Stimulated activated effector memory CD8-positive, alpha-beta T cell treated with anti-CD3 and anti-CD28 coated beads, Interleukin-12 subunit alpha, Interleukin-12 subunit beta, amount 100 ng/mL, for 72 hours (primary cell): ENCODE measurements at regions not wholly inside any gene's neighbourhood (a gene's known extent, or its start where the extent isn't known, plus 50 kb on each side); places are given as distances from the start of the nearest gene placed in this dataset.

Source experiments
- ATAC-seq: fragments of 150-1000 bp; cut with Tn5 transposase; 2 replicates; pipeline ENCODE4 v1.10.0; 2021
- DNase-seq, 2 donors: peaks; one replicate each; pipeline ENCODE4 v3.0.0; 2021 to 2022; ENCODE audit warnings: low spot score in 2 of 2
- H3K27ac Mint-ChIP-seq: one replicate; pipeline ENCODE4 v1.8.0; 2022; ENCODE audit warnings: mild to moderate bottlenecking, mixed read lengths
- H3K36me3 Mint-ChIP-seq: one replicate; pipeline ENCODE4 v1.8.0; 2022; ENCODE audit warnings: mild to moderate bottlenecking, mixed read lengths
- H3K4me1 Mint-ChIP-seq: one replicate; pipeline ENCODE4 v1.8.0; 2022; ENCODE audit warnings: mixed read lengths
- H3K4me3 Mint-ChIP-seq: one replicate; pipeline ENCODE4 v1.8.0; 2022; ENCODE audit warnings: mild to moderate bottlenecking, mixed read lengths
- H3K9me3 Mint-ChIP-seq: one replicate; pipeline ENCODE4 v1.8.0; 2022; ENCODE audit warnings: mixed read lengths

DNA sequence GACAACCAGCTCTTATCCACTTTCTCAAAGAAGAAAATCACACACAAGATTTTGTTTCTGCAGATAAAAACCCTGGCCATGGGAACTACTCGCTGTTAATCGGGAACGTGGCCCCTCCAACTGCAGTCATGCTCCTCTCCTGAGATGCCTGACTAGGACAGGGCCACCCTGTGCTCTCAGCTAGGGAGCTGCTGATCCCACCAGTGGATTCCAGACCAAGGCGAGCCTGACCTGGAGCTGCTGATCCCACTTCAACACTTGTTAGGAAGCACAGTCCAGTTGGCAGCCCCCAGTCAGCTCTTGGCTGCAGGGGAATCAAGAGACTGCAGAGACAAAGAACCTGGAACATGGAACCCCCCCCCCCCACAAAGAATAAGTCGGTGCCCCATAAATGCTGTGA lies 474.3 kb upstream of the MGMT start:
- no peak for DNase-seq
- no peaks in the 10 kb centered on the region for H3K36me3 Mint-ChIP-seq
- H3K9me3 Mint-ChIP-seq: peaks cover 3% of the 10 kb centered on the region
- no peak overlapping the region for H3K27ac Mint-ChIP-seq
- no peaks in the 10 kb centered on the region for H3K4me1 Mint-ChIP-seq
- no peak for ATAC-seq
- H3K4me3 Mint-ChIP-seq: no peak overlapping the region

DNA sequence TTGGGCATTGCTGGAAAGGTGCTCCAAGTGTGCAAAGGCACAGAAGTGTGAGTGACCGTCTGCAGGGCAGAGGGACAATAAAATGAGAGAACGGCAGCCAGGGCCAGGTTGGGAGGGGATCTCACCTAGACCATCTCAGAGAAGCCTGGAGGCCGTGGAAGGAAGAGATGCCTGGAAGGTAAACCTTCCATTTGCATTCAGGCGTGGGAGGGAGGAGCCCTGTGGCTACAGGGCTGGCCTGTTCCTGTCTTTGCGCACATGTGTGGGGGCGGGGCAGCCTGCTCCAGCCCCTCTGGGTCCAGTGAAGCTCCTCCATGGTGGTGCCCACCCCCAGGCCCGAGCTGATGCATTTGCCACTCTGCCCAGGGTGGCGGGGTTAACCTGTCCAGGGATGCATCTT lies 473.6 kb upstream of the MGMT start:
- Mint-ChIP-seq H3K27ac (no peak overlapping the region), H3K4me1 (no peaks in the 10 kb centered on the region), H3K9me3 (peaks cover 3% of the 10 kb centered on the region), H3K4me3 (no peak overlapping the region), H3K36me3 (no peaks in the 10 kb centered on the region)
- ATAC-seq (peak; percentile 17), DNase-seq (no peak)

DNA sequence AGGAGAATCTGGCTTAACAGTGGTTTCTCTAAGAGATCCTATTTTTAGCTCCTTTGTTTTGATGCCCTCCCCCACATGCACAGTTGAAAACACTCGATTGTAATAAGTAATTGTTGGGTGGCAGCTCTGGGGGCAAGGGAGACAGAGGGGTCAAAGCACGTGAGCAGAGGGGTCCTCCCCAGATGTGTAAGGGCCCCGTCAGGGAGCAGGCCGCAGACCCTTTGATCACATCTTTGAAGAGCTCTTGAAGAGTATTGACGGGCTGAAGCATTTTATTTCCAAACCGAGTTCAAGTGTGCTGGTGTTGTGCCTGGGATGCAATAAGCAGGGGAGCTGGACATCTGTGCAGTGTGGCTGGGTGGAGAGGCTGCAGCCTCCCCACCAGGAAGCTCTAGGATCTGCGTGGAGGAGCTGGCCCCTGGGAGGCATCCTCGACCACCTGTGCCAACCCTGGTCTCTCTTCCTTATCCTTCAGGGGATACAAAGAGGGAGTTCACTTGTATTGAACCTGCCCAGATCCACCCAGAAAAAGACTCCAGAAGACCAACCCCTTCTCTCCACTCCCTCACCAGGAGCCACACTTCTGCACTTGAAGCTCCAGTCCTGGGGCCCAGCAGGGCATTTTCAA lies 473.0 kb upstream of the MGMT start:
- H3K4me1 Mint-ChIP-seq: no peaks in the 10 kb centered on the region
- DNase-seq (no peak), ATAC-seq (no peak)
- no peaks in the 10 kb centered on the region for H3K36me3 Mint-ChIP-seq
- no peak overlapping the region for H3K27ac Mint-ChIP-seq
- peaks cover 3% of the 10 kb centered on the region for H3K9me3 Mint-ChIP-seq
- H3K4me3 Mint-ChIP-seq: no peak overlapping the region

GRCh38 chr10:128994598-128995143 lies 472.4 kb upstream of the MGMT start:
- no peak overlapping the region for H3K27ac Mint-ChIP-seq
- H3K4me1 Mint-ChIP-seq: no peaks in the 10 kb centered on the region
- peaks cover 3% of the 10 kb centered on the region for H3K9me3 Mint-ChIP-seq
- no peak overlapping the region for H3K4me3 Mint-ChIP-seq
- no peak for DNase-seq
- H3K36me3 Mint-ChIP-seq: no peaks in the 10 kb centered on the region
- no peak for ATAC-seq

- Mint-ChIP-seq H3K4me3 (no peak overlapping the region), H3K9me3 (peaks cover 3% of the 10 kb centered on the region), H3K36me3 (no peaks in the 10 kb centered on the region), H3K27ac (no peak overlapping the region), H3K4me1 (no peaks in the 10 kb centered on the region)
- ATAC-seq (no peak), DNase-seq (no peak)
These were observed 471.4 kb upstream of the MGMT start for GRCh38 chr10:128995676-128996075.

GRCh38 chr10:128996092-128996491 lies 470.9 kb upstream of the MGMT start:
- no peak for DNase-seq

DNA sequence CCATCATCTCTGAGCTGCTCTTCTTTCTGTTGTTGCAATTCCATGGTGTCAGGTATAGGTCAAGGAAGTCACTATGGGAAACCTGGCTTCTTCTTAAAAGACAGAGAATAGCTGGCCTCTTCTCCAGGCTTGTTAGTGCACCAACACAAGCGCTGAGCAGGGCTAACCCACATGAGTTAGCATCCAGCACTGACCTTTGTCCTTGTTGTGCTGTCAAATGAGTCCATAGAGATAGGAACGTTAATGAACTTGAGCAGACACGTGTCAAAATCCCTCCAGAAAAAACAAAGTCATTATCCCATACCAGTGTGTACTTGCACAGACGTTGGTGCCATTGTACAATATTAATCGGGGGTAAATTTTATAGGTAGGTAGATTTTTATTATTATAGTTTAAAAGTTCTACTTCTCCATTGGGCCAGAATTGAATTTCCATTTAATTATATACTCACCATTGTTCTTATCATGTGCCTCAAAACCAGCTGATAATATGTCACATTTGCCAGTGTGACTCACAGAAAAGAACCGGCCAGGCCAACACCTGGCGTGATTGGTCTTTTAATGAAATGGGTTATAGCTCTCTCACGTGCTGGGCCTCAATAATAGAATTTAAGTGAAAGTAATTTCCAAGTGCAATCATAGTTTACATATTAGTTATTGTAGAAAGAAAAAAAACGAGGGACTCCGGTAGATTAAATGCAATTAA lies 468.8 kb upstream of the MGMT start:
- ATAC-seq (no peak), DNase-seq (no peak)
- Mint-ChIP-seq H3K27ac (no peak overlapping the region), H3K36me3 (no peaks in the 10 kb centered on the region), H3K9me3 (peaks cover under 1% of the 10 kb centered on the region), H3K4me1 (no peaks in the 10 kb centered on the region), H3K4me3 (no peak overlapping the region)

More at GRCh38 chr10:128996092-128996491, 470.9 kb upstream of the MGMT start:
- Mint-ChIP-seq H3K9me3 (peaks cover 3% of the 10 kb centered on the region), H3K36me3 (no peaks in the 10 kb centered on the region), H3K4me1 (no peaks in the 10 kb centered on the region), H3K4me3 (no peak overlapping the region), H3K27ac (no peak overlapping the region)
- ATAC-seq: no peak

GRCh38 chr10:129004398-129004797 lies 462.6 kb upstream of the MGMT start:
- H3K4me1 Mint-ChIP-seq: no peaks in the 10 kb centered on the region
- ATAC-seq: no peak
- no peak for DNase-seq
- H3K9me3 Mint-ChIP-seq: peaks cover 4% of the 10 kb centered on the region
- H3K27ac Mint-ChIP-seq: no peak overlapping the region
- no peaks in the 10 kb centered on the region for H3K36me3 Mint-ChIP-seq
- no peak overlapping the region for H3K4me3 Mint-ChIP-seq

DNA sequence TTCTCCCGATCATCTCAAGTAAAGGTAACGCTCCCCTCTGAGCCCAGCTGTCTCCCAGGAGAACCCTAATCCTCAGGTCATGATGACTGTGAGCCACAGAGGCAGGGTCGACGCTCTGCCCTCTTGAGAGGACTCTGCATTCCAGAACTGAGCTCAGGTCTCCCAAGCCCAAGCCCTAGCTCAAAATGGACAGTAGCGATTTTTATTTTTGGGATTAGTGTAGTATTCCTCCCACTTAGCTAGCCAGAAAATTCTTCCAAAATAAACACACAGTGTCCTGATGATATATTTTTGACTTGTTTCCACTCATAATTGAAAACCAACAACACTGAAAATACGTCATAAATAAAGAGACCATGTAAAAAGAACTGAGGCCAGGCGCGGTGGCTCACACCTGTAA lies 462.0 kb upstream of the MGMT start:
- Mint-ChIP-seq H3K27ac (no peak overlapping the region), H3K36me3 (no peaks in the 10 kb centered on the region), H3K4me3 (no peak overlapping the region), H3K4me1 (no peaks in the 10 kb centered on the region), H3K9me3 (peaks cover 5% of the 10 kb centered on the region)
- no peak for DNase-seq
- no peak for ATAC-seq

DNA sequence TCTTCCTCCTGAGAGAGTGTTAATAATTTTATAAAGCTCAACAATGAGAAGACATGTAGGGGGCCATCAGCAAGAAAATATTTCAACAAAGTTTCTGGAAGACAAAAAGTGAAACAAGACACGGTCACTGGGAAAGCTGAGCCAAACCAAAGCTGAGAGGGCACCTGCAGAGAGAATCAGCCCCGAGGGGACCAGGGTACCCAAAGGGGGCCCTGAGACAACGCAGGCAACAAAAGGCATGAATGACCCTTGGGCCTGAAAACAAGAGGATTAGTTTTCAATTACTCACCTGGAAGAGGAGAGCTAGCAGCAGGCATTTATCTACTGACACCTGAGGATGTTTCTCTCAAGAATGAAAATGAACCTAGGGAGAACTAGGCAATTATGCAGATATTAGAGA lies 461.2 kb upstream of the MGMT start:
- no peak for ATAC-seq
- no peak for DNase-seq
- peaks cover 5% of the 10 kb centered on the region for H3K9me3 Mint-ChIP-seq

GRCh38 chr10:129018511-129018910 lies 448.5 kb upstream of the MGMT start:
- no peak for ATAC-seq

More for the DNA sequence above, 461.2 kb upstream of the MGMT start:
- Mint-ChIP-seq H3K27ac (no peak overlapping the region), H3K4me1 (no peaks in the 10 kb centered on the region), H3K36me3 (no peaks in the 10 kb centered on the region), H3K4me3 (no peak overlapping the region)

DNA sequence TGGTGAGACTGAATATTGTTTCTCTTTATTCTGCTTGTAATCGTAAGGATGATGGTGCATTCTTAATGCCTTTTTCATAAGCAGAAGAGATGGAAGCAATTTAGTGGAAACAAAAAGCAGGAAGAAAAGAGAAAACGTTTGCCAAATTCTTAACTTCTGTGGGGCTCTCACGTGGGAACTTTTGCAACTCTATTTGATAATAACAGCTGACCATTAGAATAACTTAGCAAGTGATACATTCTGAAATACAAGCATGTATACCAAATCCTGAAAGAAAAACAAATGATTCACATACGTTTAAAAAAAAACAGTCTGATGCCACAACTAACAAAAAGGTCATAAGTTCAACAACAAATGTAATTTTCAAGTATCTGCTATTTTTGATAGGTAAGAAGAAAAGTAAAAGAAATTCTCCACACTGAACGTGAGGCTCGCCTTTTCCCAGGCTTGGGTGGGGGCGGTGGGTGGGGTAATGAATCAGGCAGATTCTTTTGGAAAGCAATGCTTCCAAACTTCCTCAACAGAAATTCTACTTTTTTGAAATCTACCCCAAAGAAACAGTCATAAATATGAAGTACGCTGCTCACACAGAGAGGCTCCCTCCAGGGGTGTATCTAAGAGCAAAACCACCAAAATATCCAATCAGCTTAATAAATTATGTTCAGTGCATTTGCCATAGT lies 446.2 kb upstream of the MGMT start:
- Mint-ChIP-seq H3K4me3 (no peak overlapping the region), H3K36me3 (no peaks in the 10 kb centered on the region), H3K4me1 (no peaks in the 10 kb centered on the region), H3K9me3 (no peaks in the 10 kb centered on the region), H3K27ac (no peak overlapping the region)
- ATAC-seq: no peak
- no peak for DNase-seq

More at GRCh38 chr10:129018511-129018910, 448.5 kb upstream of the MGMT start:
- Mint-ChIP-seq H3K4me1 (no peaks in the 10 kb centered on the region), H3K36me3 (no peaks in the 10 kb centered on the region), H3K27ac (no peak overlapping the region), H3K4me3 (no peak overlapping the region), H3K9me3 (no peaks in the 10 kb centered on the region)
- no peak for DNase-seq

DNA sequence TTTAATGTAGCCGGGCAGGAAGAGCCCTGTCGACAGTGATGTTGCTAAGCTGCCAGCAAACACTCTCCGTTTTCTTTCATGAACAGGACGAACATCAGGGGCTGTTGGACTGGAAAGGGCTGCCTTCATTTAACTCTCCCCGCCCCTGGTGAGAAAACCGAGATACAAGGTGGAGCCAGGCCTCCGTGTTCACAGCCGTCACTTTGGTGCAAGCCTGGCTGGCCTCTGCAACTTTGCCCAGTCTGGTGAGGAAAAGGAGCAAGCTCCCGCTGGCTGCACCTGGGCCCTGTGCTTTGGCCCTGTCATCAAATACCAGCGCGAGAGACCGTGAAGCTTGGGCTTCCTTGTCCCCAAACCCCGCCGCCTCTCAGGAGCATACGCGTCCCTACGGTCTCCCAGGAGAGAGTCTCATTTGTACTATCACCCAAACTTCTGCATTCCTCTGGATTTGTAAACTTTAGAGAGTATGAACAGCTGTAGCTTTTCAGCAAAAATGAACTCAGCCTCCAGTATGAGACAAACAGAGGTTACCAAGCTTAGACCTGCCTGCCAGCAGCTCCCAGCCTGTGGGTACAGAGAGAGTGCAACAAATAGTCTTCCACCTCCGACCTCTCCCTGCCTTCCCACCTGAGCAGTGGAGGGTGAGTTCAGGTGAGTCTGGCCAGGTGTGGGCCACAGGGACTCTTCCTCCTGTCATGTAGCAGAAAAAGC lies 445.3 kb upstream of the MGMT start:
- Mint-ChIP-seq H3K36me3 (no peaks in the 10 kb centered on the region), H3K4me3 (no peak overlapping the region), H3K9me3 (no peaks in the 10 kb centered on the region), H3K27ac (no peak overlapping the region), H3K4me1 (no peaks in the 10 kb centered on the region)
- DNase-seq (no peak), ATAC-seq (no peak)

GRCh38 chr10:129023082-129023481 lies 444.0 kb upstream of the MGMT start:
- Mint-ChIP-seq H3K4me3 (no peak overlapping the region), H3K9me3 (no peaks in the 10 kb centered on the region), H3K36me3 (no peaks in the 10 kb centered on the region), H3K4me1 (no peaks in the 10 kb centered on the region), H3K27ac (no peak overlapping the region)
- ATAC-seq: no peak
- DNase-seq: no peak

GRCh38 chr10:129024046-129024445 lies 443.0 kb upstream of the MGMT start:
- Mint-ChIP-seq H3K4me1 (no peaks in the 10 kb centered on the region), H3K9me3 (no peaks in the 10 kb centered on the region), H3K27ac (no peak overlapping the region), H3K36me3 (no peaks in the 10 kb centered on the region), H3K4me3 (no peak overlapping the region)
- no peak for DNase-seq
- ATAC-seq: no peak
